Heart left ventricle (tissue), 16 donors: ENCODE measurements at regions not wholly inside any gene's neighbourhood (a gene's known extent, or its start where the extent isn't known, plus 50 kb on each side); places are given as distances from the start of the nearest gene placed in this dataset.

Experiments
- ATAC-seq, 4 donors: fragments of 200-7000 bp; cut with Tn5 transposase; one replicate each; pipeline ENCODE4 v1.9.1; 2020 to 2022; ENCODE audit warnings: moderate library complexity in 4 of 4, mild to moderate bottlenecking in 3 of 4, moderate number of reproducible peaks in 1 of 4
- DNase-seq, 5 donors: peaks; one replicate each; pipeline ENCODE4 v3.0.0-alpha.2; 2020
- H3K27ac ChIP-seq, 12 donors: fragments of 200-600 bp; sonication (generic) in 4 of 12; one replicate each; pipeline versions ENCODE4 v1.5.0 to v1.8.0; 2016 to 2022; ENCODE audit warnings: mild to moderate bottlenecking in 2 of 12
- H3K27me3 ChIP-seq, 9 donors: fragments of 200-600 bp; sonication (generic) in 2 of 9; one replicate each; pipeline versions ENCODE4 v1.5.1 to v1.8.0; 2016 to 2022; ENCODE audit warnings: mild to moderate bottlenecking in 3 of 9
- H3K36me3 ChIP-seq, 9 donors: fragments of 200-600 bp; sonication (generic) in 2 of 9; one replicate each; pipeline versions ENCODE4 v1.5.0 to v1.8.0; 2018 to 2022; ENCODE audit warnings: mild to moderate bottlenecking in 2 of 9
- H3K4me1 ChIP-seq, 12 donors: fragments of 200-600 bp; sonication (generic) in 4 of 12; one replicate each; pipeline versions ENCODE4 v1.5.0 to v1.8.0; 2016 to 2022; ENCODE audit warnings: mild to moderate bottlenecking in 3 of 12
- H3K4me3 ChIP-seq, 12 donors: fragments of 200-600 bp; sonication (generic) in 4 of 12; one replicate each; pipeline versions ENCODE4 v1.5.0 to v1.8.0; 2017 to 2022; ENCODE audit warnings: mild to moderate bottlenecking in 9 of 12, moderate library complexity in 4 of 12
- H3K9me3 ChIP-seq, 12 donors: fragments of 200-600 bp; sonication (generic) in 4 of 12; one replicate each; pipeline versions ENCODE4 v1.5.0 to v1.8.0; 2016 to 2022; ENCODE audit warnings: mild to moderate bottlenecking in 1 of 12
- POLR2A ChIP-seq, 2 donors: fragments of 450-650 bp; IDR thresholded peaks; one replicate each; pipeline ENCODE4 v1.6.1; 2017; ENCODE audit warnings: antibody characterized with exemption in 2 of 2, mild to moderate bottlenecking in 2 of 2, moderate library complexity in 2 of 2
- WGBS, 4 donors: extraction: QIAGEN DNeasy Blood & Tissue Kit in 2 of 4; methylation state at CpG; one replicate each; pipeline versions ENCODE4 v1.1.5 to v1.1.7; 2013 to 2018; 5-methylcytosine and 5-hydroxymethylcytosine counted together
- intact Hi-C, 10 donors: fragments of 100-400 bp; cut with DNase I; formaldehyde crosslinking; loops; one replicate each; pipeline versions ENCODE4 v1.11.1 to v1.14.2; 2022
- TF ChIP-seq, protein P1 (sequence below), 12 donors: fragments of 200-600 bp; sonication (generic) in 4 of 12; IDR thresholded peaks; one replicate each; pipeline versions ENCODE4 v1.5.0 to v1.8.0; 2018 to 2022; ENCODE audit warnings: antibody characterized with exemption in 12 of 12, mild to moderate bottlenecking in 5 of 12
- donor health status: ischemic (EF 13 %, LVEDD 7.1; RV severe dilation, severe dysfunction).
- donor health status: healthy with polysubstance abuse.
- donor health status: DM: no; HTN: yes; CAD: no.
- donor health status: DM: no; HTN: no; CAD: no.
- donor health status: ischemic (EF 25% LVEDD 6.9; RV normal size, moderate dysfunction).
- donor health status: ischemic (EF 25% LVEDD 5.7; RV mildly dilated, moderate dysfunction).
- donor health status: healthy.
- donor health status: DM: yes; HTN: yes; CAD: no.
- donor health status: ischemic (EF 35%, LVEDD 5.7; RV mildly dilated, moderate dysfunction).
- donor health status: nonischemic (EF 11% LVEDD 7.7; RV severe dilation, severe dysfunction).
- donor health status: DM: yes; HTN: yes; CAD: no.
- donor health status: PGD.
- donor health status: ischemic (EF 29% LVEDD 5.4; RV normal size, mild dysfunction).
- donor health status: nonischemic (EF 23%, LVEDD 6.1; RV moderate dilation, normal function).

GRCh38 chr1:38203441-38203840 lies 156.8 kb upstream of the POU3F1 start:
- intact Hi-C loops = no loop called here
- no peak for TF ChIP-seq POLR2A (IDR thresholded peaks at IDR 0.05)
- TF ChIP-seq, protein P1, sequence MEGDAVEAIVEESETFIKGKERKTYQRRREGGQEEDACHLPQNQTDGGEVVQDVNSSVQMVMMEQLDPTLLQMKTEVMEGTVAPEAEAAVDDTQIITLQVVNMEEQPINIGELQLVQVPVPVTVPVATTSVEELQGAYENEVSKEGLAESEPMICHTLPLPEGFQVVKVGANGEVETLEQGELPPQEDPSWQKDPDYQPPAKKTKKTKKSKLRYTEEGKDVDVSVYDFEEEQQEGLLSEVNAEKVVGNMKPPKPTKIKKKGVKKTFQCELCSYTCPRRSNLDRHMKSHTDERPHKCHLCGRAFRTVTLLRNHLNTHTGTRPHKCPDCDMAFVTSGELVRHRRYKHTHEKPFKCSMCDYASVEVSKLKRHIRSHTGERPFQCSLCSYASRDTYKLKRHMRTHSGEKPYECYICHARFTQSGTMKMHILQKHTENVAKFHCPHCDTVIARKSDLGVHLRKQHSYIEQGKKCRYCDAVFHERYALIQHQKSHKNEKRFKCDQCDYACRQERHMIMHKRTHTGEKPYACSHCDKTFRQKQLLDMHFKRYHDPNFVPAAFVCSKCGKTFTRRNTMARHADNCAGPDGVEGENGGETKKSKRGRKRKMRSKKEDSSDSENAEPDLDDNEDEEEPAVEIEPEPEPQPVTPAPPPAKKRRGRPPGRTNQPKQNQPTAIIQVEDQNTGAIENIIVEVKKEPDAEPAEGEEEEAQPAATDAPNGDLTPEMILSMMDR (IDR thresholded peaks at IDR 0.05) = no peak
- WGBS, 4 donors = 50 to 56% (median 51%) methylated on average over 4 of the region's 4 CpGs
- Histone ChIP-seq H3K9me3 (peaks cover 0 to 20% (median 7%) of the 10 kb centered on the region in 12 donors), H3K36me3 (no peaks in the 10 kb centered on the region), H3K4me1 (no peaks in the 10 kb centered on the region), H3K4me3 (no peak overlapping the region), H3K27ac (no peak overlapping the region), H3K27me3 (peaks cover 0 to 6% (median 0%) of the 10 kb centered on the region in 9 donors)
- ATAC-seq (no peak), DNase-seq (no peak)

- TF ChIP-seq, protein P1 (IDR thresholded peaks at IDR 0.05) = no peak
- TF ChIP-seq POLR2A (IDR thresholded peaks at IDR 0.05) = no peak
- no peak overlapping the region for H3K27ac ChIP-seq
- no peaks in the 10 kb centered on the region for H3K36me3 ChIP-seq
- peak in 1 of 4 donors; percentile 31 for ATAC-seq
- no peaks in the 10 kb centered on the region for H3K4me1 ChIP-seq
- peaks cover 0 to 6% (median 0%) of the 10 kb centered on the region in 9 donors for H3K27me3 ChIP-seq
- 33 to 62% (median 58%) methylated on average over 1 of the region's 1 CpG for WGBS, 4 donors
- H3K9me3 ChIP-seq = peaks cover 0 to 20% (median 7%) of the 10 kb centered on the region in 12 donors
- DNase-seq = no peak
- H3K4me3 ChIP-seq = no peak overlapping the region
- intact Hi-C loops = no loop called here
Observed at GRCh38 chr1:38201431-38201830, 154.8 kb upstream of the POU3F1 start.

- WGBS, 4 donors = 70 to 87% (median 72%) methylated on average over 2 of the region's 2 CpGs
- no peak overlapping the region for H3K27ac ChIP-seq
- TF ChIP-seq, protein P1 (IDR thresholded peaks at IDR 0.05) = no peak
- TF ChIP-seq POLR2A (IDR thresholded peaks at IDR 0.05) = no peak
- no peaks in the 10 kb centered on the region for H3K4me1 ChIP-seq
- H3K4me3 ChIP-seq = no peak overlapping the region
- intact Hi-C loops = no loop called here
- H3K9me3 ChIP-seq = peaks cover 0 to 20% (median 7%) of the 10 kb centered on the region in 12 donors
- no peak for DNase-seq
- H3K27me3 ChIP-seq = peaks cover 0 to 7% (median 0%) of the 10 kb centered on the region in 9 donors
- H3K36me3 ChIP-seq = no peaks in the 10 kb centered on the region
- ATAC-seq = no peak
Observed at GRCh38 chr1:38198621-38199020, 152.0 kb upstream of the POU3F1 start.

- Histone ChIP-seq H3K9me3 (peaks cover 0 to 20% (median 7%) of the 10 kb centered on the region in 12 donors), H3K27ac (no peak overlapping the region), H3K36me3 (no peaks in the 10 kb centered on the region), H3K4me3 (no peak overlapping the region), H3K27me3 (peaks cover 0 to 12% (median 0%) of the 10 kb centered on the region in 9 donors), H3K4me1 (no peaks in the 10 kb centered on the region)
- DNase-seq = no peak
- no peak for ATAC-seq
- WGBS, 4 donors = 79 to 93% (median 86%) methylated on average over 6 of the region's 6 CpGs
- no peak for TF ChIP-seq POLR2A (IDR thresholded peaks at IDR 0.05)
- TF ChIP-seq, protein P1 (IDR thresholded peaks at IDR 0.05) = no peak
- intact Hi-C loops = no loop called here
Observed at GRCh38 chr1:38198099-38198498, 151.5 kb upstream of the POU3F1 start.
